Neural progenitor cell (in vitro differentiated cells): ENCODE measurements at regions not wholly inside any gene's neighbourhood (a gene's known extent, or its start where the extent isn't known, plus 50 kb on each side); places are given as distances from the start of the nearest gene placed in this dataset.

Source experiments
- CTCF ChIP-seq: fragments of 200-600 bp; sonication (generic); IDR thresholded peaks from 2 replicates; pipeline ENCODE4 v1.5.1; 2017; ENCODE audit warnings: antibody characterized with exemption, mild to moderate bottlenecking
- EZH2phosphoT487 ChIP-seq: fragments of 200-600 bp; sonication (generic); IDR thresholded peaks from 2 replicates; pipeline ENCODE4 v1.6.1; 2017; ENCODE audit warnings: antibody characterized with exemption

GRCh38 chrX:115909017-115909416, 261.5 kb upstream of the AGTR2 start:
- TF ChIP-seq CTCF: no peak
- TF ChIP-seq EZH2phosphoT487: no peak
